Stimulated activated CD4-positive, alpha-beta T cell treated with anti-CD3 and anti-CD28 coated beads, Interleukin-15, amount 100 ng/mL, for 24 hours (primary cell): ENCODE measurements at regions not wholly inside any gene's neighbourhood (a gene's known extent, or its start where the extent isn't known, plus 50 kb on each side); places are given as distances from the start of the nearest gene placed in this dataset.

Experiments
- DNase-seq: peaks from one replicate; pipeline ENCODE4 v3.0.0-alpha.2; 2020

GRCh38 chr5:4773827-4774317, 366.3 kb upstream of the ADAMTS16 start:
- no peak for DNase-seq

- no peak for DNase-seq
Measured at GRCh38 chr5:4777435-4777834, 362.7 kb upstream of the ADAMTS16 start.

GRCh38 chr5:4780633-4781032, 359.5 kb upstream of the ADAMTS16 start:
- no peak for DNase-seq

- no peak for DNase-seq
Measured at GRCh38 chr5:4781299-4781698, 358.8 kb upstream of the ADAMTS16 start.

GRCh38 chr5:4785971-4786370, 354.2 kb upstream of the ADAMTS16 start:
- DNase-seq: no peak

GRCh38 chr5:4797445-4797844, 342.7 kb upstream of the ADAMTS16 start:
- DNase-seq: no peak

- no peak for DNase-seq
Measured at GRCh38 chr5:4802044-4802443, 338.1 kb upstream of the ADAMTS16 start.

GRCh38 chr5:4804691-4805360, 335.3 kb upstream of the ADAMTS16 start:
- no peak for DNase-seq

- no peak for DNase-seq
Measured at GRCh38 chr5:4815002-4815401, 325.1 kb upstream of the ADAMTS16 start.

- DNase-seq: no peak
Measured at GRCh38 chr5:4817767-4818166, 322.4 kb upstream of the ADAMTS16 start.

GRCh38 chr5:4831325-4831724, 308.8 kb upstream of the ADAMTS16 start:
- DNase-seq: no peak

GRCh38 chr5:4832471-4832870, 307.7 kb upstream of the ADAMTS16 start:
- no peak for DNase-seq

- no peak for DNase-seq
Measured at GRCh38 chr5:4833104-4833738, 306.9 kb upstream of the ADAMTS16 start.

GRCh38 chr5:4837489-4838058, 302.6 kb upstream of the ADAMTS16 start:
- DNase-seq: no peak

- DNase-seq: no peak
Measured at GRCh38 chr5:4845221-4845620, 294.9 kb upstream of the ADAMTS16 start.

GRCh38 chr5:4847766-4848165, 292.4 kb upstream of the ADAMTS16 start:
- DNase-seq: no peak

GRCh38 chr5:4855036-4855435, 285.1 kb upstream of the ADAMTS16 start:
- no peak for DNase-seq

GRCh38 chr5:4855880-4856279, 284.2 kb upstream of the ADAMTS16 start:
- DNase-seq: no peak

- DNase-seq: no peak
Measured at GRCh38 chr5:4857761-4858160, 282.4 kb upstream of the ADAMTS16 start.

- DNase-seq: no peak
Measured at GRCh38 chr5:4859500-4860235, 280.5 kb upstream of the ADAMTS16 start.

- DNase-seq: no peak
Measured at GRCh38 chr5:4860631-4861030, 279.5 kb upstream of the ADAMTS16 start.

- no peak for DNase-seq
Measured at GRCh38 chr5:4862500-4862899, 277.6 kb upstream of the ADAMTS16 start.

GRCh38 chr5:4866131-4866659, 273.9 kb upstream of the ADAMTS16 start:
- no peak for DNase-seq
